H1 (cell line): ENCODE measurements at regions not wholly inside any gene's neighbourhood (a gene's known extent, or its start where the extent isn't known, plus 50 kb on each side); places are given as distances from the start of the nearest gene placed in this dataset.

Experiments used
- ASH2L ChIP-seq: fragments of 200-600, 300-600 bp; sonication (generic); IDR thresholded peaks from one replicate; pipeline ENCODE4 v1.7.1; 2017; ENCODE audit warnings: low read length
- ATF3 ChIP-seq: IDR thresholded peaks from 2 replicates; pipeline ENCODE4 v1.6.1; 2011; ENCODE audit warnings: low read depth, mild to moderate bottlenecking, low read length; ENCODE audit not compliant: insufficient read depth
- CBX8 ChIP-seq: fragments of 300-800, 300-1000 bp; sonication (generic); IDR thresholded peaks from 2 replicates; pipeline ENCODE4 v1.7.1; 2016; ENCODE audit warnings: low read depth, low read length, borderline replicate concordance
- CHD2 ChIP-seq: IDR thresholded peaks from 2 replicates; pipeline ENCODE4 v1.6.1; 2012; ENCODE audit warnings: low read length, improper control_type of control experiment
- CTCF ChIP-seq, 3 experiments: IDR thresholded peaks; 1 replicate in 2 of 3; 2 replicates in 1 of 3; pipeline versions ENCODE4 v1.5.1 to v1.6.1; 2011; ENCODE audit warnings: low read length in 3 of 3, mild to moderate bottlenecking in 3 of 3, inconsistent platforms in 2 of 3, low read depth in 1 of 3, moderate library complexity in 1 of 3; ENCODE audit not compliant: insufficient read depth in 1 of 3; ENCODE audit errors: control extremely low read depth in 1 of 3
- EP300 ChIP-seq, 2 experiments: IDR thresholded peaks; 1 replicate in 1 of 2; 2 replicates in 1 of 2; pipeline ENCODE4 v1.6.1; 2011 to 2012; ENCODE audit warnings: low read depth in 2 of 2, low read length in 2 of 2, mild to moderate bottlenecking in 2 of 2, borderline replicate concordance in 1 of 2, inconsistent platforms in 1 of 2, moderate library complexity in 1 of 2
- EZH2 ChIP-seq: fragments of 200-600 bp; sonication (generic); IDR thresholded peaks from 2 replicates; pipeline ENCODE4 v1.7.1; 2012; ENCODE audit warnings: low read depth, mild to moderate bottlenecking, moderate library complexity, low read length, inconsistent platforms; ENCODE audit not compliant: severe bottlenecking
- MAFK ChIP-seq: IDR thresholded peaks from 2 replicates; pipeline ENCODE4 v1.6.1; 2012; ENCODE audit warnings: low read depth, mild to moderate bottlenecking, improper control_type of control experiment, low read length
- MAX ChIP-seq: IDR thresholded peaks from 2 replicates; pipeline ENCODE4 v1.6.1; 2012; ENCODE audit warnings: inconsistent platforms
- POLR2A ChIP-seq, 2 experiments: IDR thresholded peaks; 1 replicate in 1 of 2; 2 replicates in 1 of 2; pipeline ENCODE4 v1.6.1; 2011; ENCODE audit warnings: low read depth in 2 of 2, low read length in 2 of 2, mild to moderate bottlenecking in 2 of 2; ENCODE audit errors: control extremely low read depth in 1 of 2
- POLR2AphosphoS5 ChIP-seq: IDR thresholded peaks from 2 replicates; pipeline ENCODE4 v1.6.1; 2011; ENCODE audit warnings: low read depth, low read length
- SP2 ChIP-seq: IDR thresholded peaks from 2 replicates; pipeline ENCODE4 v1.6.1; 2012; ENCODE audit warnings: mild to moderate bottlenecking, low read length, inconsistent platforms

GRCh38 chr1:217021400-217021799 lies 298.2 kb upstream of the ESRRG start:
- no peak for TF ChIP-seq CTCF (IDR thresholded peaks at IDR 0.05; ENCODE audit: control extremely low read depth in 1 of 3, insufficient read depth in 1 of 3, low read depth in 1 of 3, low read length in 3 of 3)
- TF ChIP-seq CHD2 = no peak
- no peak for TF ChIP-seq ASH2L
- TF ChIP-seq ATF3 = no peak
- no peak for TF ChIP-seq EP300 (IDR thresholded peaks at IDR 0.05; ENCODE audit: borderline replicate concordance in 1 of 2, low read depth in 2 of 2, low read length in 2 of 2)
- no peak for TF ChIP-seq MAX
- no peak for TF ChIP-seq CBX8
- TF ChIP-seq POLR2AphosphoS5 = no peak
- no peak for TF ChIP-seq EZH2
- no peak for TF ChIP-seq SP2
- TF ChIP-seq POLR2A (IDR thresholded peaks at IDR 0.05; ENCODE audit: control extremely low read depth in 1 of 2, low read depth in 2 of 2, low read length in 2 of 2) = no peak
- TF ChIP-seq MAFK = no peak
